Right renal pelvis (tissue), 4 donors: ENCODE measurements at regions not wholly inside any gene's neighbourhood (a gene's known extent, or its start where the extent isn't known, plus 50 kb on each side); places are given as distances from the start of the nearest gene placed in this dataset.

ENCODE experiments used
- DNase-seq, 4 donors: peaks; one replicate each; pipeline ENCODE4 v3.0.0-alpha.2; 2013; ENCODE audit warnings: low read depth in 4 of 4, low spot score in 3 of 4, missing footprints in 1 of 4

GRCh38 chr3:165459111-165459510 lies 262.9 kb upstream of the SLITRK3 start:
- no peak for DNase-seq

GRCh38 chr3:165457096-165457495 lies 260.9 kb upstream of the SLITRK3 start:
- no peak for DNase-seq

- DNase-seq: no peak
Observed at GRCh38 chr3:165455793-165456192, 259.6 kb upstream of the SLITRK3 start.

GRCh38 chr3:165455360-165455759 lies 259.2 kb upstream of the SLITRK3 start:
- no peak for DNase-seq

- DNase-seq: no peak
Observed at GRCh38 chr3:165451371-165452070, 255.3 kb upstream of the SLITRK3 start.

- no peak for DNase-seq
Observed at GRCh38 chr3:165446555-165446954, 250.4 kb upstream of the SLITRK3 start.

DNA sequence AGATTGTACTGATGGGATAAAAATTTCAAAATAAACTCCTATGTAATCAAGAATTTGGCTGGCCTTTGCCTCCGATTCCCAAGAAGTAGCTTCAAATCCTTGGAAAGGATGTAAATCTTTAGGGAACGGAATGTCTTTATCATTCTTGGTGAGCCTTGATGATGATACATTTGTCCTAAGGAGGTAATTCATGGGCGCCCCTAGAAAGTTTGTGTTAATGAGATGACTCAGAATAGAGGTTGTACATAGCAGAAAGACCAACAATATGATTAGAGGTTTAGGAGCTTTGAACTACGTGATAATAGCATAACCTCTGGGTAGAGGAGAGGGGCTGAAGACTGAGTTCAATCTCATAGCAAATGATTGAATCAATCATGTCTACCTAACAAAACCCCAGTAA lies 248.6 kb upstream of the SLITRK3 start:
- DNase-seq: no peak

DNA sequence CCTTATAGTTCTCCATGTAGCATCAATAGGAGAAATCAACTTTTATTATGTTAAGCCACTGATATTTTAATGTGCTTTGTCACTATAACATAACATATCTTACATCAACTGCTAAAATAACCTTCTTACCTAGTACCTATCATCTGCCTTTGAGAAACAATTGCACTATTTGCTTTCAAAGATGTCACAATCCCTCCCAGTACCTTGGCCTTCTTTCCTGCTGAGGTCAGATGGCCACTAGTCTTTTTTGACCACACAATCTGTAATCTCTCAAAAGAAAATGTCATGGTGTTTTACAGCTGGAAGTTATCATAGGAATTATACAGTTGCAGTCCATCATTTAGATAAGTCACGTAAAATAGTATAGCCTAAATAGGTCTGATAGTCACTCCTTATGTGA lies 247.5 kb upstream of the SLITRK3 start:
- no peak for DNase-seq

DNA sequence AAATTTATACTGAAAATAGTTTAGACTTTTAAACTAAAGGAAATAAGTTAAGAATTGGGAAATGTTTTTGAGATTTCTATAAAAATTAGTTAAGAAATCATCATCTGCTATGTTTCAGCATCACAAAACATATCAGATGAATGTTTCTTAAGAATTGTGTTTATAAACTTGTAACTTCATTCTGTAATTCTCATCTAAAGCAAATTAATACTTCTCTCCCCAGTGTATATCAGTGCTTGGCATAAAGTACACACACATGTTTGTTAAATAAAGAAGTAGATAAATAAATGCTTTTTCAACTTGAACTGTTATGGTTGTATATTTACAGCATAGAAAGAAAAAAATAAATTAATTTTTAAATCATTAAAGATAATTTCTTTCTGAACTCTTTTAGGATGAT lies 245.9 kb upstream of the SLITRK3 start:
- no peak for DNase-seq

GRCh38 chr3:165440380-165440779 lies 244.2 kb upstream of the SLITRK3 start:
- no peak for DNase-seq

- no peak for DNase-seq
Observed at GRCh38 chr3:165439765-165440164, 243.6 kb upstream of the SLITRK3 start.

GRCh38 chr3:165434516-165434915 lies 238.3 kb upstream of the SLITRK3 start:
- no peak for DNase-seq

- no peak for DNase-seq
Observed at GRCh38 chr3:165406425-165406824, 210.2 kb upstream of the SLITRK3 start.

DNA sequence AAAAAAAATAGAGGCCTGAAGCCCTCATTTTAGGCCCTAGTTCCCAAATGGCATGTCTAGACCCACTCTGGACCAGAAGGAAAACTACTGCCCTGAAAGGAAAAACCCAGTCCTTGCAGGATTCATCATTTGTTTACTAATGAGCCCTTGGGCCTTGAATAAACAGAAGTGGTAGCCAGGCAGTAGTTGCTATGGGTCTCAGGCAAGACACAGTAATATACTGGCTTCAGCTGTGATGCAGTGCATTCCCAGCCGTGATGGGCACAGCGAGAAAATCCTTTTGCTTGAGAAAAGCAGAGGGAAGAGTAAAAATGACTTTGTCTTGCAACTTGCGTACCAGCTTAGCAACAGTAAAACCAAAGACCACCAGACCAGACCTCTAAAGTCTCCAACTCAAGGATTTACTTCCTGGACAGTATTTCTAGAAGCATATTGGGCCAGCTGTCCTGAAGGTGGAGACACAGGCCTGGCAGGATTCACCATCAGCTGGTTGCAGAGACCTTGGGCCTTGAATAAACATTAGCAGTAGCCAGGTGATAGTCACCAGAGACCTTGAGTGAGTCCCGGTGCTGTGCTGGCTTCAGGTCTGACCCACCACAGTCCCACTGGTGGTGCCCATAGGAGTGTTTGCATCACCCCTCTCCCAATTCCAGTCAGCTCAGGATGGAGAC lies 208.3 kb upstream of the SLITRK3 start:
- no peak for DNase-seq

DNA sequence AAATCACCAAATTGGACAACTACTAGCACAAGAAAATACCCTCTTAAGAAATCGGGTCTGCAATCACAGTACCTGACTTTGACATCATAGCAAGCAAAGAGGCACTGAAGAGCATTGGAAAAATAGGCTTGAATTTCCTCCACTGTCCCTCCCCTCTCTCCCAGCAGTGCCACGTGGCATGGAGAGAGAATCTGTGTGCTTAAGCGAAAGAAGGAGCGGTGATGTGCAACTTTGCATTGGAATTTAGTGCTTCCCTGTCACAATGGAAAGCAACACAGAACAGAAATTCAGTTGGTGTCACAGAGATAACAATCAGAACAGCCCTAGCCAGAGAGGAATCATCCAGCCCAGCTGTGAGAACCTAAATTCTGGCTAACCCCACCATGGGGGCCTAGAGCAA lies 207.5 kb upstream of the SLITRK3 start:
- DNase-seq: no peak

DNA sequence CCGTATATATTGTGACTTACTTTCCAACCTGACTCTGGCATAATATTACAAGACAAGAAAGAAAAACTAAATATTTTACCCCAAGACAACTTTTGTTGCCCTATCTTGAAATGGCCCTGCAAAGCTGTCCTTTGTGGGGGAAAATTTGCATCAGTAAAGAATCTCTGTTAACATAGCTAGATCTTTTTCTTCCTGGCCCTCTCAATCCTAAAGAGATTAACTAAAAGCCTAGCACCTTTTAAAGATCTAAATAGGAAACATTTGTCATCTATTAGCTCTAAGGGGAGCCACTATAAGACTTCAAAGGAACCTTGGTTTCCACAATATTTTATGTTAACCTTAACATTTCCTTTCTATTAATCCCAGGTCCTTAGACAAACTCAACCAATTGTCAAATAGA lies 199.0 kb upstream of the SLITRK3 start:
- no peak for DNase-seq

GRCh38 chr3:165393461-165393860 lies 197.3 kb upstream of the SLITRK3 start:
- no peak for DNase-seq

- no peak for DNase-seq
Observed at GRCh38 chr3:165390166-165390565, 194.0 kb upstream of the SLITRK3 start.

- no peak for DNase-seq
Observed at GRCh38 chr3:165389653-165390052, 193.5 kb upstream of the SLITRK3 start.

- DNase-seq: peak in 1 of 4 donors; percentile 3
Observed at GRCh38 chr3:165389064-165389463, 192.9 kb upstream of the SLITRK3 start.

- DNase-seq: no peak
Observed at GRCh38 chr3:165383381-165383780, 187.2 kb upstream of the SLITRK3 start.

DNA sequence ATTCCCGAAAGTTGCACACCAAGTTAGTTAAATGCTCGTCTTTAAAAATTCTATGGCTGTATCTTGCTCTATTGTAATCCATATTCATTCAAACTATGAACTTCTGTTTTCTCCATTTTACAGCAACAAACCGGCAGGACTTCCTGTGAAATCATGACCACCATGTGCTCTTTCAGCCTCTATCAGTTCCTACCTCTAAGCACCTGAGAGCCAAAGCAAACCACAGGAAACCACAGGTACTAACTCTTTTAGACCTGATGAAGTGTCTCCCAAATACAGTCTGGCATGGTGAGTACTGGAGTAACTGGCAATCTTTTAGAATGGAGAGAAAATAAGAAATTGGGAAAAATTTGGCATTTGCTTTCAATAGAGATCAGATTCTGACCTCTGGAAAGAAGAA lies 186.5 kb upstream of the SLITRK3 start:
- DNase-seq: no peak

- DNase-seq: no peak
Observed at GRCh38 chr3:165378761-165379160, 182.6 kb upstream of the SLITRK3 start.
